ENCODE measurements at regions not wholly inside any gene's neighbourhood (a gene's known extent, or its start where the extent isn't known, plus 50 kb on each side); places are given as distances from the start of the nearest gene placed in this dataset.
"Not testable (repeated sequence)": the region's sequence is repeated elsewhere in the genome, so short reads cannot be mapped to it uniquely, and the experiment has no call there.

GRCh38 chr6:4203642-4204417 lies 68.5 kb upstream of the ECI2 start:
- not testable (repeated sequence) for TF ChIP-seq CTCF, POLR2AphosphoS5 (IDR thresholded peaks at IDR 0.05)

Measured in gastroesophageal sphincter (tissue), 3 donors.